ENCODE measurements at regions not wholly inside any gene's neighbourhood (a gene's known extent, or its start where the extent isn't known, plus 50 kb on each side); places are given as distances from the start of the nearest gene placed in this dataset.

DNA sequence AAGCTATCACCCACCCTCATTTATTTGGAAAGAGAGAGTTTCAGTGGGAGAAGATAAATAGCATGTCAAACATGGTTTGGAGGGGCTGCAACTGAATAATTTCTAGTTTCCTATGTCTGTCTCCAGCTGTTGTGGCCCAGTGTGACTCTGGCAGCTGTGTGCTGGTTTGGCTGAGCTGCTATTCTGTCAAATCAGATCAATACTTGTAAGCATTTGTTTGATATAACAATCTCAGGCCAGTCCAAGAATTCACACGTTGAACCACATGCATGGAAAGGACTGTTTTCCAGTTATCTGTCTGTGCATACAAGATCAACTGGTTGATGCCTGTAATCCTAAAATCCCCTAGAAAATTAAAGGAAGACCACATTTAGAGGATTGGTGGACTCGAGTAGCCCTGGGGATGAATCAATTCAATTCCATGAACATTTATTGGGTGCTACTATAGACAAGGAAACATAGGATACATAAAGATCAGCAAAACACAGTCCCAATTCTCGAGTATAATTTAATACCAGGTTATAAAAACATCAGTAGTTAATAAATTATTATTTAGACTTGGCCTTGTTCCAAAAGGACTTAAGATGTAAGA is 209.0 kb upstream of the PARD3B start:
- no peak overlapping the region for H3K27ac ChIP-seq (ENCODE audit: low read length in 2 of 2)
- H3K79me2 ChIP-seq (ENCODE audit: control insufficient read depth, insufficient read depth, low read length): no peaks in the 10 kb centered on the region
- Mint-ChIP-seq H3K9me3 (ENCODE audit: insufficient read depth) (no peaks in the 10 kb centered on the region), H3K27ac (no peak overlapping the region), H3K4me3 (no peak overlapping the region), H3K27me3 (peaks cover 22% of the 10 kb centered on the region), H3K4me1 (no peaks in the 10 kb centered on the region)
- no peak overlapping the region for H3K4me2 ChIP-seq (replicated peaks; ENCODE audit: low read depth, low read length, poor library complexity, severe bottlenecking)
- H3K27me3 ChIP-seq (replicated peaks in 1 of 4; ENCODE audit: control extremely low read depth in 1 of 4, control insufficient read depth in 3 of 4, insufficient read depth in 4 of 4, low read length in 3 of 4): peaks cover 0 to 3% (median 1%) of the 10 kb centered on the region in 4 experiments
- no peaks in the 10 kb centered on the region for H3K9me3 ChIP-seq (ENCODE audit: control extremely low read depth in 1 of 3, control insufficient read depth in 2 of 3, insufficient read depth in 1 of 3, low read length in 2 of 3)
- no peaks in the 10 kb centered on the region for H3K4me1 ChIP-seq (ENCODE audit: control insufficient read depth in 2 of 2, insufficient read depth in 2 of 2, low read length in 2 of 2)
- ChIA-PET CTCF (no interaction called here), POLR2A (no interaction called here)
- no peak for TF ChIP-seq CTCF (IDR thresholded peaks at IDR 0.05)
- no peak overlapping the region for H3K4me3 ChIP-seq (ENCODE audit: control extremely low read depth in 1 of 5, extremely low read depth in 1 of 5, insufficient read depth in 1 of 5, low read depth in 2 of 5, low read length in 4 of 5)
- 83% methylated on average over 1 of the region's 3 CpGs for WGBS (ENCODE audit: insufficient coverage)
- intact Hi-C loops (cut with micrococcal nuclease): no loop called here
- DNase-seq (no peak), ATAC-seq (ENCODE audit: low read depth) (no peak)
- H4K20me1 ChIP-seq (ENCODE audit: control insufficient read depth, insufficient read depth, low read length, poor library complexity, severe bottlenecking): no peaks in the 10 kb centered on the region
- H3K9ac ChIP-seq (ENCODE audit: low read length): no peak overlapping the region
- no peak overlapping the region for H2AFZ ChIP-seq (ENCODE audit: insufficient read depth, low read depth, low read length, poor library complexity, severe bottlenecking)
- H3K36me3 ChIP-seq (replicated peaks in 1 of 2; ENCODE audit: control extremely low read depth in 1 of 2, control insufficient read depth in 1 of 2, extremely low read depth in 1 of 2, insufficient read depth in 2 of 2, low read length in 1 of 2): no peaks in the 10 kb centered on the region

DNA sequence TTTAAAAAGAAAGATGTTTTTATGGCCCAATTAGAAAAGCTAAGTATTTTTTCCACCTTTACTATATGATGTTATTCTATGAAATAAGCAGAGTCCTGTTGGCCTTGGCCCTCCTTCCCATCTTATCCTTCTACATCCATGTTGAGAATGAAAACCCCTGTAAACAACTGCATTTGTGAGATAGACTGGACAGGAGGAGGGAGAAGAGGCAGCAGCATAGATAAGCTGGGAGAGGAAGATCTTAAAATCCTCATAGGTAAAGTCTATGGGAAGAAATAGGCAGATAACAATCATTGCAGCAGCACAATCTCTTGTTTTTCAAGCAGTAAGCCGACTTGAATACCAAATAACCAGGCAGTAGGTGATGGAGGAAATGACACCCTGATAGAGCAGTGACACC is 207.6 kb upstream of the PARD3B start:
- Mint-ChIP-seq H3K9me3 (ENCODE audit: insufficient read depth) (no peaks in the 10 kb centered on the region), H3K27ac (no peak overlapping the region), H3K4me1 (no peaks in the 10 kb centered on the region), H3K27me3 (peaks cover 22% of the 10 kb centered on the region), H3K4me3 (no peak overlapping the region)
- no peak overlapping the region for H3K4me3 ChIP-seq (ENCODE audit: control extremely low read depth in 1 of 5, extremely low read depth in 1 of 5, insufficient read depth in 1 of 5, low read depth in 2 of 5, low read length in 4 of 5)
- H3K27me3 ChIP-seq (replicated peaks in 1 of 4; ENCODE audit: control extremely low read depth in 1 of 4, control insufficient read depth in 3 of 4, insufficient read depth in 4 of 4, low read length in 3 of 4): peaks cover 0 to 3% (median 1%) of the 10 kb centered on the region in 4 experiments
- ATAC-seq (ENCODE audit: low read depth) (no peak), DNase-seq (no peak)
- no peaks in the 10 kb centered on the region for H3K4me1 ChIP-seq (ENCODE audit: control insufficient read depth in 2 of 2, insufficient read depth in 2 of 2, low read length in 2 of 2)
- CTCF ChIA-PET: no interaction called here
- intact Hi-C loops (cut with micrococcal nuclease): no loop called here
- TF ChIP-seq EZH2 (IDR thresholded peaks at IDR 0.05; ENCODE audit: borderline replicate concordance, insufficient read depth, low read depth, low read length, poor library complexity, severe bottlenecking) (no peak), CTCF (IDR thresholded peaks at IDR 0.05) (no peak)
- H3K27ac ChIP-seq (ENCODE audit: low read length in 2 of 2): no peak overlapping the region
- no CpG with 5 or more reads among the region's 1 CpG for WGBS (ENCODE audit: insufficient coverage)
- H2AFZ ChIP-seq (ENCODE audit: insufficient read depth, low read depth, low read length, poor library complexity, severe bottlenecking): no peak overlapping the region
- H3K79me2 ChIP-seq (ENCODE audit: control insufficient read depth, insufficient read depth, low read length): no peaks in the 10 kb centered on the region
- H3K4me2 ChIP-seq (replicated peaks; ENCODE audit: low read depth, low read length, poor library complexity, severe bottlenecking): no peak overlapping the region
- H3K36me3 ChIP-seq (replicated peaks in 1 of 2; ENCODE audit: control extremely low read depth in 1 of 2, control insufficient read depth in 1 of 2, extremely low read depth in 1 of 2, insufficient read depth in 2 of 2, low read length in 1 of 2): no peaks in the 10 kb centered on the region
- no peak overlapping the region for H3K9ac ChIP-seq (ENCODE audit: low read length)
- H4K20me1 ChIP-seq (ENCODE audit: control insufficient read depth, insufficient read depth, low read length, poor library complexity, severe bottlenecking): no peaks in the 10 kb centered on the region
- H3K9me3 ChIP-seq (ENCODE audit: control extremely low read depth in 1 of 3, control insufficient read depth in 2 of 3, insufficient read depth in 1 of 3, low read length in 2 of 3): no peaks in the 10 kb centered on the region
- POLR2A ChIA-PET: no interaction called here
